ENCODE measurements at regions not wholly inside any gene's neighbourhood (a gene's known extent, or its start where the extent isn't known, plus 50 kb on each side); places are given as distances from the start of the nearest gene placed in this dataset.
"Not testable (repeated sequence)": the region's sequence is repeated elsewhere in the genome, so short reads cannot be mapped to it uniquely, and the experiment has no call there.

GRCh38 chr20:52426856-52427255, 235.3 kb upstream of the ZFP64 start:
- TF ChIP-seq CTCF (conservative IDR thresholded peaks at IDR 0.05; ENCODE audit: low read depth, low read length): no peak
- H3K4me3 ChIP-seq (ENCODE audit: low read length): no peak overlapping the region
- no peak for DNase-seq (ENCODE audit: low read depth)

- no peak for TF ChIP-seq CTCF (conservative IDR thresholded peaks at IDR 0.05; ENCODE audit: low read depth, low read length)
- no peak overlapping the region for H3K4me3 ChIP-seq (ENCODE audit: low read length)
- no peak for DNase-seq (ENCODE audit: low read depth)
Measured at GRCh38 chr20:52425701-52426100, 234.1 kb upstream of the ZFP64 start.

GRCh38 chr20:52425253-52425652, 233.7 kb upstream of the ZFP64 start:
- H3K4me3 ChIP-seq (ENCODE audit: low read length): no peak overlapping the region
- no peak for TF ChIP-seq CTCF (conservative IDR thresholded peaks at IDR 0.05; ENCODE audit: low read depth, low read length)
- no peak for DNase-seq (ENCODE audit: low read depth)

- not testable (repeated sequence) for DNase-seq (ENCODE audit: low read depth); H3K4me3 ChIP-seq (ENCODE audit: low read length)
Measured at GRCh38 chr20:52424357-52424942, 232.9 kb upstream of the ZFP64 start.

GRCh38 chr20:52423536-52424140, 232.1 kb upstream of the ZFP64 start:
- not testable (repeated sequence) for DNase-seq (ENCODE audit: low read depth); H3K4me3 ChIP-seq (ENCODE audit: low read length)

GRCh38 chr20:52422574-52423336, 231.2 kb upstream of the ZFP64 start:
- TF ChIP-seq CTCF (conservative IDR thresholded peaks at IDR 0.05; ENCODE audit: low read depth, low read length): no peak
- DNase-seq (ENCODE audit: low read depth): no peak

GRCh38 chr20:52420805-52421204, 229.2 kb upstream of the ZFP64 start:
- DNase-seq (ENCODE audit: low read depth): no peak
- no peak for TF ChIP-seq CTCF (conservative IDR thresholded peaks at IDR 0.05; ENCODE audit: low read depth, low read length)
- no peak overlapping the region for H3K4me3 ChIP-seq (ENCODE audit: low read length)

More at GRCh38 chr20:52422574-52423336, 231.2 kb upstream of the ZFP64 start:
- no peak overlapping the region for H3K4me3 ChIP-seq (ENCODE audit: low read length)

GRCh38 chr20:52419205-52419604, 227.6 kb upstream of the ZFP64 start:
- no peak for TF ChIP-seq CTCF (conservative IDR thresholded peaks at IDR 0.05; ENCODE audit: low read depth, low read length)
- DNase-seq (ENCODE audit: low read depth): no peak
- no peak overlapping the region for H3K4me3 ChIP-seq (ENCODE audit: low read length)
